Testis (tissue), 2 donors: ENCODE measurements at regions not wholly inside any gene's neighbourhood (a gene's known extent, or its start where the extent isn't known, plus 50 kb on each side); places are given as distances from the start of the nearest gene placed in this dataset.

ENCODE experiments used
- POLR2A ChIP-seq: fragments of 450-650 bp; IDR thresholded peaks from one replicate; pipeline ENCODE4 v1.6.1; 2017; ENCODE audit warnings: antibody characterized with exemption, mild to moderate bottlenecking, moderate library complexity
- TF ChIP-seq, protein P1 (sequence below), 3 experiments: fragments of 450-650 bp in 2 of 3; fragments of 200-600 bp in 1 of 3; sonication (generic) in 1 of 3; IDR thresholded peaks; one replicate each; pipeline ENCODE4 v1.5.1; 2016 to 2019; ENCODE audit warnings: antibody characterized with exemption in 3 of 3, mild to moderate bottlenecking in 2 of 3, moderate library complexity in 1 of 3

- TF ChIP-seq, protein P1, sequence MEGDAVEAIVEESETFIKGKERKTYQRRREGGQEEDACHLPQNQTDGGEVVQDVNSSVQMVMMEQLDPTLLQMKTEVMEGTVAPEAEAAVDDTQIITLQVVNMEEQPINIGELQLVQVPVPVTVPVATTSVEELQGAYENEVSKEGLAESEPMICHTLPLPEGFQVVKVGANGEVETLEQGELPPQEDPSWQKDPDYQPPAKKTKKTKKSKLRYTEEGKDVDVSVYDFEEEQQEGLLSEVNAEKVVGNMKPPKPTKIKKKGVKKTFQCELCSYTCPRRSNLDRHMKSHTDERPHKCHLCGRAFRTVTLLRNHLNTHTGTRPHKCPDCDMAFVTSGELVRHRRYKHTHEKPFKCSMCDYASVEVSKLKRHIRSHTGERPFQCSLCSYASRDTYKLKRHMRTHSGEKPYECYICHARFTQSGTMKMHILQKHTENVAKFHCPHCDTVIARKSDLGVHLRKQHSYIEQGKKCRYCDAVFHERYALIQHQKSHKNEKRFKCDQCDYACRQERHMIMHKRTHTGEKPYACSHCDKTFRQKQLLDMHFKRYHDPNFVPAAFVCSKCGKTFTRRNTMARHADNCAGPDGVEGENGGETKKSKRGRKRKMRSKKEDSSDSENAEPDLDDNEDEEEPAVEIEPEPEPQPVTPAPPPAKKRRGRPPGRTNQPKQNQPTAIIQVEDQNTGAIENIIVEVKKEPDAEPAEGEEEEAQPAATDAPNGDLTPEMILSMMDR (IDR thresholded peaks at IDR 0.05): no peak
- TF ChIP-seq POLR2A: no peak
Measured at GRCh38 chr6:6996124-6996523, 111.6 kb upstream of the RREB1 start.
